ENCODE measurements at regions not wholly inside any gene's neighbourhood (a gene's known extent, or its start where the extent isn't known, plus 50 kb on each side); places are given as distances from the start of the nearest gene placed in this dataset.
"Not testable (repeated sequence)": the region's sequence is repeated elsewhere in the genome, so short reads cannot be mapped to it uniquely, and the experiment has no call there.

DNA sequence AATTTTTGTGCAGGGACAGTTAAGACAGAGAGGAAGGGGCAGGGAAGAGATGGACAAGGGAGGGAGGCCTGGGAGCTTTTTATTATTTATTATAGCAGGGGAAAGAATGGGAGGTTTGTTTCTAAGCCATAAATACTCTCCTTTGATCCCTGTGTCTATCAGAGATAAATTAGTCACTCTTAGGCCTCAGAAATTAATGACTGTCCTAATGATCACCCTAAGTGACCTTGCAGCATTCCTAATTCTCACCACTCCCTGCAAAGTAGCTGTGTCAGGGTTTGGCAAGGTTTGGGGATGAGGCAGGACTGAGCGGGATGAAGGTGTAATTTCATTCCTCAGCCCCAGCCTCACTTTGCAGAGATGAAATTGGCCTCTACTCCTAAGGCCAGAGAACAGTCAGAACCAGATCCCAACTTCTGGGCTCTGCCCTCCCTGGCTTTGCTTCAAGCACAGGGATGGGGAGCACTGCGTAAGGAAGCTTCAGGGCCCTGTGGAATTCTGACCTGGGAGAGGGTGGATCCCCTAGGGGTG lies 95.0 kb downstream of the TMEM17 start:
- DNase-seq (ENCODE audit: low read depth in 2 of 2) = no peak

GRCh38 chr2:62410015-62410453 lies 96.0 kb downstream of the TMEM17 start:
- no peak for DNase-seq (ENCODE audit: low read depth in 2 of 2)

- DNase-seq (ENCODE audit: low read depth in 2 of 2) = no peak
Measured at GRCh38 chr2:62409442-62409841, 96.6 kb downstream of the TMEM17 start.

DNA sequence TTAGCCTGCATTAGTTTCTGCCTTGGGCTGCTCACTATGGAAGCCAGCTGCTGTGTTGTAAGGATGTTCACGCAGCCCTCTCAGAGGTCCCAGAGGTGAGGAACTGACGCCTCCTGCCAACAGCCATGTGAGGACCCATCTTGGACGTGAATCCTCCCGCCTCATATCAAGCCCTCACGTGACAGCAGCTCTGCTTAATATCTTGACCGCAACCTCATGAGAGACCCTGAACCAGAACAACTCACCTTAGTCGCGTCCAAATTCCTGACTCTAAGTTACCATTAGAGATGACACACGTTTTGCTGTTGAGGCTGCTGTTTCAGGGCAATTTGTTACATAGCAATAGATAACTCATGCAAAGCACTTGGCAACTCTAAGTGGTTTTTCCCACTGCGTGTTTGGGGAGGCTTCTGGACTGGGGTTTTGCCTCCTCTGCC lies 97.7 kb downstream of the TMEM17 start:
- no peak for DNase-seq (ENCODE audit: low read depth in 2 of 2)

DNA sequence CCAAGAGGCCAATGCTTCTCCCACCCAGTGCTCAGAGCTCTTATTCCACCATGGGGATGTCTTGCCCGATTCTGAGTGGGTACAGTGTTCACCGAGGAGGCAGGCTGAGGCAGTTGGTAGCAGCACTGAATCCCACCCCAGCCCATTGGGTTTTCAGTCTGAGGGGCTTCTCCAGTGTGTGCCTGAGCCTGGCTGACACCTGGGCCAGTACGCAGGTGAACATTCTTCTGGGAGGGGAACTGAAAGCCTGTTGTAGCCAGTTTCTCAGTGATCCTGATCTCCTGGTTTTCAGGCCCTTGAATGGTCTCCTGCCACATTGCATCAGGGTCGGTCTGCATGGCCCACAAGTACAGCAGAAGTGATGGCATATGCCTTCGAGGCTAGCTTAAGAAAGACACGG lies 98.2 kb downstream of the TMEM17 start:
- DNase-seq (ENCODE audit: low read depth in 2 of 2) = no peak

GRCh38 chr2:62407401-62407800 lies 98.6 kb downstream of the TMEM17 start:
- DNase-seq (ENCODE audit: low read depth in 2 of 2) = no peak

DNA sequence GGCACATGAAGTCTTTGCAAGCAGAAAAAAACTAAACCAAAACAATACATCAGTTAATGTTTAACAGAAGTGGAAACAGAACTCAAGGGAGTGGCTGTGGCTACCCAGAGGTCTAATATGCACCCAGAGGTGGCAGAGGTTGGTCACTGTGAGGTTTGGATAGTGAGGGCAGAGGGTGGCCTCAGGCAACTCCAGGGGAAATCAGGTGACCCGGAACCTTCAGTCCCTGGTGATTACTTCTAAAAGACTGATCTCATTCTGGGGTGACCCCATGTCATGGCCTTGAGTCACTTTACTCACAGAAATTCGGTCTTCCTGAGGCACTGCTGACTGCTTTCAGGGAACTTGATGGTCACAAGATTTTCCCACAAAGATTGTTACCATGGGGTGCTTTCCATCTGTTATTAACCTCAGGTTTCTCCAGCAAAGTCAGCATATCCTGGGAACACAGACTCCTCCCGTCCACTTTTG lies 99.4 kb downstream of the TMEM17 start:
- no peak for DNase-seq (ENCODE audit: low read depth in 2 of 2)

GRCh38 chr2:62404913-62405312 lies 101.1 kb downstream of the TMEM17 start:
- no peak for DNase-seq (ENCODE audit: low read depth in 2 of 2)

DNA sequence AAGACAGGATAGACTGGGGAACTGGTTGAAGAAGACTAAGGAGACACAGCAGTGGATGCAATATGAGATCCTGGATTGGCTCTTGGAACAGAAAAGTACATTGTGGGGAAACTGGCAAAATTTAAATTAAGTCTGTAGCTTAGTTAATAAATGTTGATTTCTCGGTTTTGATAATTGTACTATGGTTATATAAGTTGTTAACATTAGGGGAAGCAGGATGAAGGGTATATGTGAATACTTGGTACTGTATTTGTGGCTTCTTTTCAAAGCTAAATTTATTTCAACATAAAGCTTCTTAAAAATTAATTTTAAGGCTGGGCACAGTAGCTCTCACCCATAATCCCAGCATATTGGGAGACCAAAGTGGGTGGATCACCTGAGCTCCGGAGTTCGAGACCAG lies 103.8 kb downstream of the TMEM17 start:
- no peak for DNase-seq (ENCODE audit: low read depth in 2 of 2)

- no peak for DNase-seq (ENCODE audit: low read depth in 2 of 2)
Measured at GRCh38 chr2:62398356-62398755, 107.6 kb downstream of the TMEM17 start.

DNA sequence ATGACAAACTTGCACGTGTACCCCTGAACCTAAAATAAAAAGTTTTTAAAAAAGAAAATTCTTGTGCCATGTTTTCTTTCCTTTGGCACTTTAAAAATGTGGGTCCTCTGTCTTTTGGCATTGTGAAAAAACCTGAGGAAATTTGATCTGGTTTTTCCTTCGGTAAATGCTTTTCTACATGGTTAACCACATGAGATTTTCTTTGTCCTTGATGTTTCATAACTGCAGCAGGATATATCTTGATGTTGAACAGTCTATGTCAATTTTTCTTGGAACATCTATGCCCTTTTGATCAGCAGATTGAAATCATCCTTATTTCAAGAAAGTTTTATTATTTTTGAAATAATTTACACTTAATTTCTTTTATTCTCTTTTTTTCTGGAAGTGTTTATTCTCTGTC lies 109.1 kb downstream of the TMEM17 start:
- no peak for DNase-seq (ENCODE audit: low read depth in 2 of 2)

GRCh38 chr2:62393293-62393692 lies 112.7 kb downstream of the TMEM17 start:
- DNase-seq (ENCODE audit: low read depth in 2 of 2) = no peak

DNA sequence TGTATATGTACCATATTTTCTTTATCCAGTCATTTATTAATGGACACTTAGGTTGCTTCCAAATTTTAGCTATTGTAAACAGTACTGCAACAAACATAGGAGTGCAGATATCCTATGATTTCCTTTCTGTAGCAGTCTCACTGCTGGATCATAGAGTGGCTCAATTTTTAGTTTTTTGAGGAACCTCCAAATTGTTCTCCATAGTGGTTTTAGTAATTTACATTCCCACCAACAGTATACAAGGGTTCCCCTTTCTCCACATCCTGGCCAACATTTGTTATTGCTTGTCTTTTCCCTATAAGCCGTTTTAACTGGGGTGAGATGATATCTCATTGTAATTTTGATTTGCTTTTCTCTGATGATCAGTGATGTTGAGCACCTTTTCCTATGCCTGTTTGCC lies 114.3 kb downstream of the TMEM17 start:
- no peak for DNase-seq (ENCODE audit: low read depth in 2 of 2)

GRCh38 chr2:62386378-62386777 lies 119.6 kb downstream of the TMEM17 start:
- not testable (repeated sequence) for DNase-seq (ENCODE audit: low read depth in 2 of 2)

GRCh38 chr2:62383846-62384245 lies 122.1 kb downstream of the TMEM17 start:
- no peak for DNase-seq (ENCODE audit: low read depth in 2 of 2)

DNA sequence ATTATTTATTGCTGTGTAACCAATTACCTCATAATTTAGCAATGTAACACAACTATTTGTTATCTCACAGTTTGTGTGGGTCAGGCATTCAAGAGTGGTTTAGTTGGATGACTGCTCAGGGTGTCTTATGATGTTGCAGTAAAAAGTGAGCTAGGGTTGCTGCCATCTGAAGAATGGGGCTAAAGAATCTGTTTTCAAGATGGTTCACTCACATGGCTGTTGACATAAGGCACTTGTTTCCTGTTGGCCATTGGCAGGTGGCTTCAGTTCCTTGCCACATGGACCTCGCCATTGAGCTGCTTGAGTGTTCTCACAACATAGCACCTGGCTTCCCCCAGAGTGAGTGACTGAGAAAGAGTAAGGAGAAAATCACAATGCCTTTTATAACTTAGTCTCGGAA lies 123.2 kb downstream of the TMEM17 start:
- no peak for DNase-seq (ENCODE audit: low read depth in 2 of 2)

- no peak for DNase-seq (ENCODE audit: low read depth in 2 of 2)
Measured at GRCh38 chr2:62382122-62382521, 123.9 kb downstream of the TMEM17 start.

DNA sequence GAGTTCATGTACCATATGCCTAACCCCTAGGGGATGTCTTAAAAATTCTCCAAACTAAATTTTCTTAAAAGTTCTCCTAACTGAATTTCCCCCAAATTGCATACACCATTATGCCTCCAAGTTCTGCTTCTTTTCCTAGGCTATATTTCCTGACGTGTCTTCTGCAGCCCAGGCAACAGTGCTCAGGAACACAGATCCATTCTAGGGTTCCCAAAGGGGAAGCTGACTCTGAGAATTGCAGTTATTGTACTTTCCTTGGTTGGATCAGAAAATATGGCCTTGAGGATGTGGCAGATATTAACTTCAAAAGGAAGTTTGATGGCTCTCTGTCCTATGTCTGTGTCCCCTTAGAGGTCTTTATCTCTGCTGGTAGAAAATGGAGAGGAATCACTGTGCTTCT lies 124.3 kb downstream of the TMEM17 start:
- no peak for DNase-seq (ENCODE audit: low read depth in 2 of 2)

GRCh38 chr2:62379566-62379965 lies 126.4 kb downstream of the TMEM17 start:
- DNase-seq (ENCODE audit: low read depth in 2 of 2) = no peak

- no peak for DNase-seq (ENCODE audit: low read depth in 2 of 2)
Measured at GRCh38 chr2:62375113-62375420, 130.9 kb downstream of the TMEM17 start.

- DNase-seq (ENCODE audit: low read depth in 2 of 2) = no peak
Measured at GRCh38 chr2:62374301-62375112, 131.5 kb downstream of the TMEM17 start.

- DNase-seq (ENCODE audit: low read depth in 2 of 2) = no peak
Measured at GRCh38 chr2:62372824-62373223, 133.2 kb downstream of the TMEM17 start.
